SK-N-SH treated with all-trans-retinoic acid at 6 μM for 48 hours (cell line): ENCODE measurements at regions not wholly inside any gene's neighbourhood (a gene's known extent, or its start where the extent isn't known, plus 50 kb on each side); places are given as distances from the start of the nearest gene placed in this dataset.
"Not testable (repeated sequence)": the region's sequence is repeated elsewhere in the genome, so short reads cannot be mapped to it uniquely, and the experiment has no call there.

ENCODE experiments used
- ARNTL ChIP-seq: fragments of 450-650 bp; formaldehyde crosslinking; IDR thresholded peaks from 2 replicates; pipeline ENCODE4 v1.5.0; 2020; ENCODE audit warnings: low read depth, mild to moderate bottlenecking, moderate library complexity, borderline replicate concordance
- CREB5 ChIP-seq: fragments of 250-450 bp; sonication (Bioruptor Pico); IDR thresholded peaks from 2 replicates; pipeline ENCODE4 v1.5.1; 2020; ENCODE audit warnings: low read depth, mild to moderate bottlenecking, moderate library complexity
- GLIS3 ChIP-seq: fragments of 250-450 bp; sonication (Bioruptor Pico); IDR thresholded peaks from 2 replicates; pipeline ENCODE4 v1.5.0; 2020; ENCODE audit warnings: mild to moderate bottlenecking, moderate library complexity
- PATZ1 ChIP-seq: fragments of 250-450 bp; sonication (Bioruptor Pico); IDR thresholded peaks from 2 replicates; pipeline ENCODE4 v1.8.0; 2020; ENCODE audit warnings: mild to moderate bottlenecking, moderate library complexity, borderline replicate concordance
- POU6F1 ChIP-seq: fragments of 250-450 bp; sonication (Bioruptor Pico); IDR thresholded peaks from 2 replicates; pipeline ENCODE4 v1.8.0; 2021; ENCODE audit warnings: low read depth, mild to moderate bottlenecking, moderate library complexity, borderline replicate concordance
- PPARA ChIP-seq: fragments of 250-450 bp; sonication (Bioruptor Pico); IDR thresholded peaks from 2 replicates; pipeline ENCODE4 v1.5.0; 2020; ENCODE audit warnings: mild to moderate bottlenecking, borderline replicate concordance
- RARB ChIP-seq: fragments of 250-450 bp; sonication (Bioruptor Pico); IDR thresholded peaks from 2 replicates; pipeline ENCODE4 v1.8.0; 2021; ENCODE audit warnings: mild to moderate bottlenecking, moderate library complexity
- SNAI2 ChIP-seq: fragments of 250-450 bp; sonication (Bioruptor Pico); IDR thresholded peaks from 2 replicates; pipeline ENCODE4 v1.5.0; 2020; ENCODE audit warnings: mild to moderate bottlenecking, moderate library complexity
- TCF4 ChIP-seq: fragments of 250-450 bp; sonication (Bioruptor Pico); IDR thresholded peaks from 2 replicates; pipeline ENCODE4 v1.8.0; 2021; ENCODE audit warnings: mild to moderate bottlenecking, moderate library complexity, borderline replicate concordance
- TSHZ2 ChIP-seq: fragments of 250-450 bp; sonication (Bioruptor Pico); IDR thresholded peaks from 2 replicates; pipeline ENCODE4 v1.5.0; 2020; ENCODE audit warnings: mild to moderate bottlenecking, moderate library complexity
- ZFP30 ChIP-seq: fragments of 450-650 bp; formaldehyde crosslinking; IDR thresholded peaks from 2 replicates; pipeline ENCODE4 v1.5.0; 2022; ENCODE audit warnings: mild to moderate bottlenecking, moderate library complexity
- ZNF70 ChIP-seq: fragments of 450-650 bp; formaldehyde crosslinking; IDR thresholded peaks from 2 replicates; pipeline ENCODE4 v1.5.0; 2020; ENCODE audit warnings: mild to moderate bottlenecking, moderate library complexity
- ZNF8 ChIP-seq: fragments of 450-650 bp; formaldehyde crosslinking; IDR thresholded peaks from 2 replicates; pipeline ENCODE4 v1.5.0; 2020; ENCODE audit warnings: mild to moderate bottlenecking, moderate library complexity

- not testable (repeated sequence) for TF ChIP-seq TSHZ2 (CRISPR knock-in tag); PATZ1 (CRISPR knock-in tag); RARB (CRISPR knock-in tag); ZNF8; TCF4; POU6F1 (CRISPR knock-in tag); SNAI2 (CRISPR knock-in tag); ARNTL; ZNF70 (CRISPR knock-in tag); CREB5 (CRISPR knock-in tag); GLIS3 (CRISPR knock-in tag); PPARA (CRISPR knock-in tag); ZFP30 (CRISPR knock-in tag)
Observed at GRCh38 chr16:18161224-18161623, 175.3 kb downstream of the NPIPA8 start.
